H1 (cell line): ENCODE measurements at regions not wholly inside any gene's neighbourhood (a gene's known extent, or its start where the extent isn't known, plus 50 kb on each side); places are given as distances from the start of the nearest gene placed in this dataset.

Experiments used
- CTCF ChIA-PET: fragments of 300-600 bp; sonication (Branson Sonifier 250); formaldehyde crosslinking; loops from one replicate; lab custom pipeline; 2021; ENCODE audit not compliant: partially characterized antibody; lab: Charles Lee
- POLR2A ChIA-PET: fragments of 300-600 bp; sonication (Branson Sonifier 250); formaldehyde crosslinking; loops from one replicate; lab custom pipeline; 2021; ENCODE audit warnings: inconsistent platforms; ENCODE audit not compliant: partially characterized antibody; lab: Charles Lee
- DNase-seq, 2 experiments: peaks; one replicate each; pipeline versions ENCODE4 v3.0.0 to v3.0.0-alpha.2; 2010 to 2022; ENCODE audit warnings: low spot score in 2 of 2, low read depth in 1 of 2, mixed read lengths in 1 of 2
- FAIRE-seq: peaks from 2 replicates; lab custom pipeline; 2011; peaks lifted over from hg19 to GRCh38; lab: Jason Lieb, UNC
- H2AFZ ChIP-seq: 2 replicates; pipeline ENCODE4 v1.8.1; 2012; ENCODE audit warnings: low read length, inconsistent platforms
- H2AK5ac ChIP-seq: 2 replicates; pipeline ENCODE4 v1.6.1; 2013; ENCODE audit warnings: low read depth, low read length
- H2BK120ac ChIP-seq: replicated peaks from 2 replicates; pipeline ENCODE3; 2013; ENCODE audit warnings: low read depth, low read length, inconsistent platforms
- H2BK12ac ChIP-seq: 2 replicates; pipeline ENCODE4 v1.6.1; 2013; ENCODE audit warnings: low read depth, low read length
- H2BK15ac ChIP-seq: 2 replicates; pipeline ENCODE4 v1.6.1; 2013; ENCODE audit warnings: low read length
- H2BK20ac ChIP-seq: 2 replicates; pipeline ENCODE4 v1.6.1; 2013; ENCODE audit warnings: low read length
- H2BK5ac ChIP-seq: 2 replicates; pipeline ENCODE4 v1.6.1; 2013; ENCODE audit warnings: low read depth, low read length
- H3K14ac ChIP-seq: 2 replicates; pipeline ENCODE4 v1.6.1; 2013; ENCODE audit warnings: inconsistent platforms; ENCODE audit not compliant: insufficient read length
- H3K18ac ChIP-seq: 2 replicates; pipeline ENCODE4 v1.6.1; 2013; ENCODE audit warnings: low read length; ENCODE audit errors: extremely low read depth
- H3K23ac ChIP-seq: 2 replicates; pipeline ENCODE4 v1.6.1; 2013; ENCODE audit warnings: inconsistent platforms; ENCODE audit not compliant: insufficient read length
- H3K23me2 ChIP-seq: 2 replicates; pipeline ENCODE4 v1.6.1; 2013; ENCODE audit warnings: low read depth, low read length
- H3K27ac ChIP-seq: 2 replicates; pipeline ENCODE4 v1.6.1; 2011; ENCODE audit warnings: low read depth, low read length, inconsistent platforms
- H3K27me3 ChIP-seq, 4 experiments: replicated peaks in 1 of 4; 1 replicate in 1 of 4; 2 replicates in 3 of 4; pipeline versions ENCODE4 v1.6.1 to v1.8.1; 2011 to 2013; ENCODE audit warnings: low read length in 3 of 4, mild to moderate bottlenecking in 3 of 4, inconsistent platforms in 2 of 4, mixed read lengths in 2 of 4, moderate library complexity in 1 of 4; ENCODE audit not compliant: control insufficient read depth in 3 of 4, insufficient read depth in 3 of 4; ENCODE audit errors: extremely low read depth in 1 of 4
- H3K36me3 ChIP-seq, 4 experiments: 2 replicates each; pipeline versions ENCODE4 v1.6.1 to v1.8.1; 2011 to 2013; ENCODE audit warnings: mild to moderate bottlenecking in 4 of 4, low read length in 3 of 4, moderate library complexity in 2 of 4, control low read depth in 1 of 4, inconsistent platforms in 1 of 4; ENCODE audit not compliant: insufficient read depth in 4 of 4, control insufficient read depth in 2 of 4
- H3K4ac ChIP-seq: replicated peaks from 2 replicates; pipeline ENCODE3; 2013; ENCODE audit warnings: low read length, low read depth, mixed read lengths, inconsistent platforms; ENCODE audit not compliant: insufficient read length
- H3K4me1 ChIP-seq, 4 experiments: replicated peaks in 1 of 4; 1 replicate in 1 of 4; 2 replicates in 3 of 4; pipeline versions ENCODE4 v1.6.1 to v1.8.1; 2011 to 2013; ENCODE audit warnings: low read length in 3 of 4, inconsistent platforms in 2 of 4, mixed read lengths in 1 of 4; ENCODE audit not compliant: insufficient read depth in 4 of 4, control insufficient read depth in 3 of 4
- H3K4me2 ChIP-seq, 2 experiments: 2 replicates each; pipeline versions ENCODE4 v1.6.1 to v1.8.1; 2011 to 2013; ENCODE audit warnings: low read depth in 2 of 2, low read length in 2 of 2, control low read depth in 1 of 2, inconsistent platforms in 1 of 2, mild to moderate bottlenecking in 1 of 2; ENCODE audit not compliant: insufficient read depth in 1 of 2
- H3K4me3 ChIP-seq, 4 experiments: fragments of 200-600, 300-600 bp in 1 of 4; sonication (generic), shearing (Covaris generic), sonication (Bioruptor Twin) in 1 of 4; 2 replicates each; pipeline versions ENCODE4 v1.5.1 to v1.8.1; 2011 to 2016; ENCODE audit warnings: low read length in 4 of 4, low read depth in 3 of 4, control low read depth in 2 of 4, inconsistent platforms in 2 of 4, mild to moderate bottlenecking in 2 of 4, mixed read lengths in 1 of 4, moderate library complexity in 1 of 4; ENCODE audit not compliant: insufficient read depth in 2 of 4; ENCODE audit errors: extremely low read depth in 1 of 4
- H3K56ac ChIP-seq: replicated peaks from 2 replicates; pipeline ENCODE3; 2013; ENCODE audit warnings: low read depth, mild to moderate bottlenecking, mixed read lengths, low read length, inconsistent platforms; ENCODE audit not compliant: insufficient read length
- H3K79me1 ChIP-seq: 2 replicates; pipeline ENCODE4 v1.6.1; 2013; ENCODE audit warnings: low read depth, low read length, control low read depth
- H3K79me2 ChIP-seq, 2 experiments: 2 replicates each; pipeline versions ENCODE4 v1.6.1 to v1.8.1; 2012 to 2013; ENCODE audit warnings: low read length in 2 of 2, mild to moderate bottlenecking in 2 of 2, inconsistent platforms in 1 of 2; ENCODE audit not compliant: insufficient read depth in 2 of 2, control insufficient read depth in 1 of 2
- H3K9ac ChIP-seq, 4 experiments: replicated peaks in 1 of 4; 1 replicate in 1 of 4; 2 replicates in 3 of 4; pipeline versions ENCODE4 v1.6.1 to v1.8.1; 2011 to 2013; ENCODE audit warnings: low read depth in 3 of 4, low read length in 3 of 4, control low read depth in 2 of 4, mild to moderate bottlenecking in 2 of 4, moderate library complexity in 2 of 4, inconsistent platforms in 1 of 4; ENCODE audit errors: extremely low read depth in 1 of 4
- H3K9me3 ChIP-seq, 2 experiments: 2 replicates each; pipeline versions ENCODE4 v1.6.1 to v1.8.1; 2012 to 2013; ENCODE audit warnings: mild to moderate bottlenecking in 2 of 2, moderate library complexity in 2 of 2, control low read depth in 1 of 2, inconsistent platforms in 1 of 2, low read depth in 1 of 2, low read length in 1 of 2, mixed read lengths in 1 of 2; ENCODE audit not compliant: insufficient read depth in 2 of 2
- H4K20me1 ChIP-seq, 2 experiments: replicated peaks in 1 of 2; 2 replicates each; pipeline versions ENCODE3 to v1.8.1; 2011 to 2013; ENCODE audit warnings: inconsistent platforms in 2 of 2, low read length in 2 of 2, mild to moderate bottlenecking in 1 of 2; ENCODE audit not compliant: insufficient read depth in 2 of 2, control insufficient read depth in 1 of 2
- H4K5ac ChIP-seq: 2 replicates; pipeline ENCODE4 v1.6.1; 2013; ENCODE audit warnings: low read length, low read depth, mixed read lengths, inconsistent platforms; ENCODE audit not compliant: insufficient read length
- H4K8ac ChIP-seq: 2 replicates; pipeline ENCODE4 v1.8.0; 2013; ENCODE audit warnings: mild to moderate bottlenecking, moderate library complexity, low read length, inconsistent platforms; ENCODE audit not compliant: insufficient read depth; ENCODE audit errors: extremely low read depth
- H4K91ac ChIP-seq: replicated peaks from 2 replicates; pipeline ENCODE3; 2013; ENCODE audit warnings: low read length, mixed read lengths, inconsistent platforms; ENCODE audit not compliant: insufficient read length
- CHD1 ChIP-seq: IDR thresholded peaks from 2 replicates; pipeline ENCODE4 v1.6.1; 2012; ENCODE audit warnings: low read depth, low read length, improper control_type of control experiment
- CTCF ChIP-seq, 3 experiments: IDR thresholded peaks; 1 replicate in 2 of 3; 2 replicates in 1 of 3; pipeline versions ENCODE4 v1.5.1 to v1.6.1; 2011; ENCODE audit warnings: low read length in 3 of 3, mild to moderate bottlenecking in 3 of 3, inconsistent platforms in 2 of 3, low read depth in 1 of 3, moderate library complexity in 1 of 3; ENCODE audit not compliant: insufficient read depth in 1 of 3; ENCODE audit errors: control extremely low read depth in 1 of 3
- EGR1 ChIP-seq: IDR thresholded peaks from 2 replicates; pipeline ENCODE4 v1.6.1; 2011; ENCODE audit warnings: low read depth, low read length, borderline replicate concordance
- SIRT6 ChIP-seq: IDR thresholded peaks from one replicate; pipeline ENCODE4 v1.7.1; 2012; ENCODE audit warnings: low read length, inconsistent platforms
- WGBS, 2 experiments: shearing (Covaris generic) in 1 of 2; methylation state at CpG; one replicate each; pipeline versions ENCODE4 v1.1.6 to v1.1.7; 2013 to 2015; ENCODE audit warnings: low lambda C conversion rate in 2 of 2, mixed read lengths in 2 of 2, inconsistent platforms in 1 of 2, low coverage in 1 of 2, missing lambda C conversion rate in 1 of 2; ENCODE audit not compliant: insufficient replicate concordance in 2 of 2, insufficient coverage in 1 of 2, insufficient read length in 1 of 2; ENCODE audit errors: extremely low coverage in 1 of 2, missing lambda C conversion rate in 1 of 2; 5-methylcytosine and 5-hydroxymethylcytosine counted together

GRCh38 chr10:60537697-60538096 is 148.0 kb upstream of the ANK3 start:
- Histone ChIP-seq H3K56ac (no peak overlapping the region), H2BK20ac (no peak overlapping the region), H4K20me1 (no peaks in the 10 kb centered on the region), H3K79me2 (no peaks in the 10 kb centered on the region), H3K14ac (no peak overlapping the region), H3K23ac (no peak overlapping the region), H3K18ac (no peak overlapping the region), H3K23me2 (no peaks in the 10 kb centered on the region), H2BK12ac (no peak overlapping the region), H3K4ac (no peak overlapping the region), H3K4me3 (no peak overlapping the region), H2BK120ac (no peak overlapping the region), H2BK15ac (no peak overlapping the region), H3K4me2 (no peak overlapping the region), H2AFZ (no peak overlapping the region), H3K9me3 (no peaks in the 10 kb centered on the region), H4K8ac (no peak overlapping the region), H3K4me1 (peaks cover 0 to 9% (median 4%) of the 10 kb centered on the region in 4 experiments; a peak in 3 of 7 replicates), H3K79me1 (no peaks in the 10 kb centered on the region), H4K91ac (no peak overlapping the region), H4K5ac (no peak overlapping the region), H2BK5ac (no peak overlapping the region), H3K27me3 (no peaks in the 10 kb centered on the region), H3K27ac (no peak overlapping the region), H3K9ac (no peak overlapping the region), H3K36me3 (no peaks in the 10 kb centered on the region), H2AK5ac (no peak overlapping the region)
- DNase-seq: no peak
- POLR2A ChIA-PET: no interaction called here
- 83% methylated on average over 1 of the region's 1 CpG; no CpG with 5 or more reads in 1 of the 2 experiments for WGBS, 2 experiments
- no peak for FAIRE-seq
- CTCF ChIA-PET: no interaction called here
- TF ChIP-seq EGR1: no peak
- no peak for TF ChIP-seq SIRT6
- no peak for TF ChIP-seq CTCF (IDR thresholded peaks at IDR 0.05; ENCODE audit: control extremely low read depth in 1 of 3, insufficient read depth in 1 of 3, low read depth in 1 of 3, low read length in 3 of 3)
- no peak for TF ChIP-seq CHD1
